NCI-H82 (cell line): ENCODE measurements at regions not wholly inside any gene's neighbourhood (a gene's known extent, or its start where the extent isn't known, plus 50 kb on each side); places are given as distances from the start of the nearest gene placed in this dataset.

Source experiments
- DNase-seq: peaks from one replicate; lab custom pipeline; 2025; lab: John Stamatoyannopoulos, UW

GRCh38 chr5:109468737-109469420 lies 59.1 kb upstream of the PJA2 start:
- DNase-seq, result peak; percentile 93

- DNase-seq, result no peak
Observed at GRCh38 chr5:109468288-109468676, 58.5 kb upstream of the PJA2 start.

GRCh38 chr5:109467058-109467457 lies 57.3 kb upstream of the PJA2 start:
- DNase-seq, result peak; percentile 19
